HG03060 (cell line): ENCODE measurements at regions not wholly inside any gene's neighbourhood (a gene's known extent, or its start where the extent isn't known, plus 50 kb on each side); places are given as distances from the start of the nearest gene placed in this dataset.

Experiments used
- ATAC-seq: cut with Tn5 transposase; IDR thresholded peaks from one replicate; pipeline ENCODE4 v1.9.1; 2021; ENCODE audit warnings: low read depth, moderate number of reproducible peaks; ENCODE audit not compliant: unreplicated experiment

DNA sequence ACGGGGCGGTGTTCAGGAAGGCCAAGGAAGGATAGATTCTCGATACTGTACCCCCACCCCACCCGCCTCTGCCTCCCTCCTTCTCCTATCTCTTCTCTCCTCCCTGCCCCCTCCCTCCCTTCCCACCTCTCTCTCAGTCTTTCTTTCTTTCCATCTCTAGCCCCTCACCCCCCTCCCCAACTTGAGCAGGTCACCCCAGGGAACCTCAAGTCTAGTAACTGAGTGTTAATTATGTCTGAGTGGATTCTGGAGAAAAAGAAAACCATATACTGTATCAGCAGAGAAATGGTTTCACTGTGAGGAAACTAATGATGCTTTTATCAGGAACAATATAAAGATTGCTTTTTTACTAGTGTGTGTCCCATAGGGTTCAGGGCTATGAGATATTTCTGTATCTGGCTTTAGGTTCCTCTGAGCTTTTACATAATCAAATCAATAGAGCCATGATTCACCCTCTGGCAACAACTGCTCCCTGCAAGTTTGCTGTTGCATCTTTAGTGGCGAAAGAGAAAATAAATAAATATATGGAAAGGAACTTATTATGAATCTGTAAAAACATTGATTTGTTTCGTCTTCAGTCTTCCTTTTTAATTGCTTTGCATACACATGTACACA lies 639.7 kb downstream of the CCDC171 start:
- no peak for ATAC-seq

DNA sequence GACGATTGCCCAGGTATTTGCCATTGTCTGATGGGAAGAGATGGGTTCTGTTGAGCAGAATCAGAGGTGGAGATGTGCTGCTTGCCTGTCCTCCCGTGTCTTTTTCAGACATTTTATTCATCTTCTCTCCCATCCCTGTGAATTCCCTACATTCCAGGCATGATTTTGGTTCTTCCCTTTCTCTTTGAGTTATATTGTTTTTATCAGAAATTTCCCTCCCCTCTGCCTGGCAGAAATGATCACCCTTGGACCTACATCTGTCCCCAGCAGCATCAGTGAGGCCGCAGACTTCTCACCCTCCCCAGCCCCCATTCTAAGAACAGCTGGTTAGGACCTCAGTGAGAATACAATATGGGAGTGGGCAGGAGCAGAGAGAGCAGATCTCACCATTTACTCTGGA lies 640.2 kb downstream of the CCDC171 start:
- ATAC-seq = no peak

DNA sequence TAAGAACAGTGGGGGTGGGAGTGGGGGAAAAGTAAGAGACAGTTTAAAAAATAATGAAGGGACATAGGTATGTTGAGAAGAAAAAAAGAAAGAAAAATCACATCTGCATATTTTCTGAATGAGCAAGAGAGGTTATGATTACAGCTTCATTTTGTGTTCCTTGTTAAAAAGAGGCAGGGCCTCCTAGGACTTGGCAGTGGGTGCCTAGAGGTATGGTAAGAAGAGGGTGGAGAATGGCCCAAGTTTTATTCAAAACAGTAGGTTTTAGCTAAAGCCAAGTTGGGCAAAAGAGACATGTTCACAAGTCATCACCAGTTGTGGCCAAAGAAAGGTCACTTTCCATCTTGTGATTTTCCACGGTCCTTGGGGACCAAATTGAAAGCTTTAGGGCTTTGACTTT lies 643.4 kb downstream of the CCDC171 start:
- ATAC-seq = no peak

- no peak for ATAC-seq
Observed at GRCh38 chr9:16197578-16198370, 644.9 kb downstream of the CCDC171 start.

DNA sequence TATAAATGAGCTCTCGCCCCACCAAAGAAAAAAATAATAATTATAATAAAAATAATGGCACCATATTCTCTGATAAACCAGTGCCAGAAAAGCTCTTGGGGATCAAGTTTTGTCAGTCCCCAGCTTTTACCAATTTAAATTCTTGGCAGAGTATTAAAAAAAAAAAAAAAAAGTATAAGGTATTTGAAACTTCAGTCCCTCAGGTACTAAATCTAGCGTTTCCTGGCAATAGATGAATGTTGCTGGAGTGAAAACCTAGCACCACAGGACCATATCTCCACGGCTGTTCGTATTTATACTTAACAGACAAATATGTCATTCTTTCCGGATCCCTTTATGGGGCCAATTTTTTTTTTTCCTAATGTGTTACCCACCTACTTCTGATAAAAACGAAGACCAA lies 646.2 kb downstream of the CCDC171 start:
- ATAC-seq = no peak

GRCh38 chr9:16202221-16202620 lies 649.4 kb downstream of the CCDC171 start:
- no peak for ATAC-seq

DNA sequence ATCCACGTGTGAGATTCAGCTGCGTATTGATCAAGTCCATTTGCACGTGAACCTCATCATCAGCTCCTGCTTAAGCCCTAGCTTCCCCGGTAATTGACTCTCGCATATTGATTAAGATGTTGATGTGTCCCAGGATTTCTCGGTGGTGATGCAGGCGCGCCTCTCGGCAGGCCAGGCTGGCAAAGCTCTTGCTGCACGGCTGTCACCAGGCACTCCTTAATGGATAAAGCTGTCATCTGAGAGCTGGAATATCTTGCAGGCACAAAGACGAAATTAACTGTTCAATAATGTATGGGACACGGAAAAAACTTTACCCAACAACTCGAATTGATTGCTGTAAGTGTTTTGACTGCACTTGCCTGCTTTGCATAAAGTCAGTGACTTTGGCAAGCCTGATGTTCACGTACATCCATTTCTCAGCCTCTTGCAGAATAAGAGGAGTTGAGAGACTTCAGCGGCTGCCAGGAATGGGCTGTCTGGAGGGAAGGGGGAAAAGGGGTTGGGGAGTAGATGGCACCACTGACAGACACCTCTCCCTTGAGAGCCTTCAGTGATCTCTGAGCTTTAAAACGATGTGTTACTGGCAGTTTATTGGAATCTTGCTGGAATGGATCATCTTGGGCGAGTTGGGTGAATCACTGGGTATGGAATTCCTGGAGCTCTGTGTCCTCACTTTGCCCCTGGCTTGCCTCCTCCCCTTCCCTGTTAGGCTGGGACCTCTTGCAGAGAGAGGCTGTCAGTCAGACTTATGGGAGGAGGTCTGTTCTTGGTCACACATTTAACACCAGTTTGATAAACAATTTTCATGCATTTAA lies 650.3 kb downstream of the CCDC171 start:
- ATAC-seq = no peak

DNA sequence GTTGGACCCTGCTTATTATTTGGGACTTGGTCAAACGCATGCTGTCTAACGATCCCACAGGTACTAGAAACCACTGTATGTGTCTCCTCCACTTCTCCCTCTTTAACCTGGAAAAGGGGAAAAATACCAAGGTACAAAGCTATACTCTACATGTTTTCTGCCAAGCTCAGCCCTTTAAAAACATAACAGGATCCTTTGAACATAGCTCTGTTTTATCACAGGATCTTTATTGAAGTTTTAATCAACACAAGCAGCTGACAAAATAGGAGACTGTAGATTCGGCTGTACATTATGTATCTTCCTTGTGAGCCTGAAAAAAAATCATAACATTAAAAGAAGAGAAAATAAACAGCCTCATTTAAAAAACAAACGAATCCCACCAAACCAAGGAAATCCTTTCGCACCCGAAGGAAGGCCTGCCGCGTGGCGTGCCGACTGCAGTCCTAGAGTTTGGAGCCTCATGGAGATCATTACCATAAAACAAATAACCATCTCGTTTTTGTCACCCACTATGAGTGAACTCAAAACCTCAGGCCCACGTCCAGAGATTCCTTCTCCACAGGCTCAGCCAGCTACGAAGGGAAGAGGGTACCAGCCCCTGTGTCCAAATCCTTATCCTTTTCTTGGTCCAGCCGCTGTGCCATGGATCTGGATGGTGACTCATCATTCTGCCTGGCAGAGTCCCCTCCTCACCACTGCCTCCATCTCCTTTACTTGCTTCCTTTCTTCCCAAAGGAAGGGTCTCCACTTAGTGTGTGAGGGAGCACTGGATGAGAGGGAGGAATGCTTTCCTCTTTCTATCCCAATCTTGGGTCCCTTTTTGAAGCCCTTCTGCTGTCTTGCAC lies 651.1 kb downstream of the CCDC171 start:
- ATAC-seq = no peak

- ATAC-seq = no peak
Observed at GRCh38 chr9:16205455-16205854, 652.6 kb downstream of the CCDC171 start.

DNA sequence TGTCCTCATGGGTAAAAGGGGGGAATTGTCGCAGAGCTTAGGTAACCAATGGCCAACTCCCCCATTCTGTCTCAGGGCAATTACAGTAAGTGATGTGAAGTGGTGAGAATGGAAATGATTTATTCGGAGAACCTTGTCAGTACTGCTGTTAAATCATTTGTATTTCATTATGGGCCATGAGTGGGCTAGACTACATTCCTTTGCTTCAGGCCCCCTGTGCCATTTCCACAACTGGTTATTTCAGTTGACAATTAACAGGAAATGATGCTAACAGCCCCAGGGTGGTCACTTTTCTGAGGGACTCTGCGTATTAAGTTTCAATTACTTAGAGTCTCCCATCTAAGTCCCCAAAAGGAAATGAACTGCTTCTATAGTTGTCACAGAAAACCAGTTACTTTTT lies 653.7 kb downstream of the CCDC171 start:
- no peak for ATAC-seq

DNA sequence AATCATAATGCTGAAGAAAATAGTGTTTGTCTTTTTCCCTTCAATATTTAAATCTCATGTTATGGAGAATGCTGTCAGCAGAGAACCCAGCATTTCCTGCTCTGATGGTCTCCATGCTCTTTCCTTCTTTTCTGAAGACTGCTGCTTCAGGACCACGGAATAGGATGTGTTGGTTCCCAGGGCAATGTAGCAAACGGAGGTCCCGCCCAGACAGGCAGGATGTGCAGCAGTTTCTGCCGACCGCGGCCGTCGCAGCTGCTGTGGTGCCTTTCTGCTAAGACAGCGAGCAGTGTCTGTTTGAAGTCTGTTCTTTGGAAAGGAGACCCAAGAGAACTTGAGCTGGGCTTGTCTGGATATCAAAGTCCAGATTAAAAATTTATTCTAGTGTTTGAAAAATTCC lies 654.3 kb downstream of the CCDC171 start:
- no peak for ATAC-seq

DNA sequence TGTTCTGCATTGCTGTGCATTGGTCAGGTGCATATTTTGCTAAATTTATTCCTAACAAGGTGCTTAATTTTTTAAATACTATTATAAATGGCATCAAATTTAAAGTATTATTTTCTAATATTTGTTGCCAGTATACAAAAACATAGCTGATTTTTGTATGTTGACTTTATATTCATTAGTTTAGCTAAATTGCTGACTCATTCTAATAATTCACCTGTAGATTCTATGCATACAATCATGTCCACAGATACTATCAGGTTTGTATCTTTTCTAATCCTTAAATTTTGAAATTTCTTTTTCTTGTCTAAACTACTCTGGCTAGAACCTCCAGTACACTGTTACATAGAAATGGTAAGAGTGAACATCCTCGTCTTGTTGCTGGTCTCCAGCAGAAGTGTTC lies 657.6 kb downstream of the CCDC171 start:
- ATAC-seq = no peak

GRCh38 chr9:16211946-16212345 lies 658.5 kb downstream of the BNC2 start:
- ATAC-seq = no peak

GRCh38 chr9:16213781-16214515 lies 656.5 kb downstream of the BNC2 start:
- no peak for ATAC-seq

GRCh38 chr9:16214677-16215352 lies 655.7 kb downstream of the BNC2 start:
- no peak for ATAC-seq

GRCh38 chr9:16215353-16215680 lies 655.2 kb downstream of the BNC2 start:
- no peak for ATAC-seq

DNA sequence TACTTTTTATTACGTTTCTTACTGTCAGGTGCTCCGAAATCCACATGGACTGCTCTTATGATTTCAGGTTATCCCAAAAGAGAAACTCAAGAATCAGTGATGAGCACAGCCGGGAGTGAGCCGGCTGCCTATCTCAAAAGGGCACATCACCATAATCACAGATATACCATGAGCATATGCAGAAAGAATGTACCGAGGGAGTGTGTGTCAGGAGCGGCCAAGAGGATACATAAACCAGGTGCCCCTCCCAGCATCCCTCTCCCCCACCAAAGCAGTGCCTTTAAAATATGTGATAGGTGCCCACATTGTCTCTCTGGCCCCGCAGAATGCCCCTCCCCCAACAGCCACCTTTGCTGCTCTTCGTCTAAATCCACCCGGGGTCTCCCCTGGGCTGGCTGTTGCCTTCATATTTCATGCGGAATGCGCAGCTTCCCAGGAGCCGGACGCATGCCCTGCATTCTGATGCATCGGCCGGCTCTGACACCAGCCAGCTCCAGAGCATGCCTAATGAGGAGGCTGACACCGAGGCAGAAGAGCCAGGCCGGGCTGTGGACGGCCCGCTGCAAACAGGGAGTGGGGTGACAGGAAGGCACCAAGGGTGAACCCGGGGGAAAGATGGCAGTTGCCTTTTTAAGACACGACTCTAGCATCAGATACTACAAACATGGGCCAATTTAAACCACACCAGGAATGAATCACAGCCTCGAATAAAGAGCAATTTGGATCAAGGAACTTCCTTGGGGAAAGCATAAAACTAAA lies 652.3 kb downstream of the BNC2 start:
- ATAC-seq = no peak

- no peak for ATAC-seq
Observed at GRCh38 chr9:16221366-16221765, 649.1 kb downstream of the BNC2 start.
